HepG2 (cell line): ENCODE measurements at regions not wholly inside any gene's neighbourhood (a gene's known extent, or its start where the extent isn't known, plus 50 kb on each side); places are given as distances from the start of the nearest gene placed in this dataset.

ENCODE experiments used
- ATAC-seq: fragments of 200-7000 bp; cut with Tn5 transposase; 3 replicates; pipeline ENCODE4 v1.9.1; 2020; ENCODE audit warnings: mild to moderate bottlenecking, moderate library complexity
- BruUV-seq: library from RNA; stranded (reverse); fragments of 400-500 nt; replicated peaks from 2 replicates; lab custom pipeline; 2021; lab: Mats Ljungman, UMichigan
- CTCF ChIA-PET: fragments of 300-600 bp; formaldehyde crosslinking; extraction: SDS; loops from one replicate; lab custom pipeline; 2021; ENCODE audit warnings: low total read pairs, inconsistent platforms, low intra/inter-chr PET ratio; lab: Yijun Ruan, JAX
- POLR2A ChIA-PET: fragments of 350-600 bp; sonication (Branson Sonifier 250); formaldehyde crosslinking; loops from one replicate; lab custom pipeline; 2020; ENCODE audit warnings: antibody characterized with exemption, inconsistent platforms; lab: Yijun Ruan, JAX
- DNase-seq: peaks from one replicate; pipeline ENCODE4 v3.0.0-alpha.2; 2015; ENCODE audit warnings: low spot score
- FAIRE-seq: peaks from 3 replicates; lab custom pipeline; 2011; peaks lifted over from hg19 to GRCh38; lab: Jason Lieb, UNC
- H2AFZ ChIP-seq: one replicate; pipeline ENCODE4 v1.6.1; 2011; ENCODE audit warnings: low read length, inconsistent platforms
- H3K27ac ChIP-seq: fragments of 300-600 bp; 3 replicates; pipeline ENCODE4 v1.8.0; 2011; ENCODE audit warnings: mixed run types, mild to moderate bottlenecking, mixed read lengths, low read length, inconsistent platforms; ENCODE audit not compliant: insufficient read depth; ENCODE audit errors: extremely low read length
- H3K27me3 ChIP-seq, 2 experiments: fragments of 200-600 bp in 1 of 2; 2 replicates in 1 of 2; 3 replicates in 1 of 2; pipeline versions ENCODE4 v1.6.0 to v1.8.0; 2011; ENCODE audit warnings: low read length in 2 of 2, mild to moderate bottlenecking in 2 of 2, moderate library complexity in 2 of 2, inconsistent platforms in 1 of 2; ENCODE audit not compliant: insufficient read depth in 2 of 2, control insufficient read depth in 1 of 2
- H3K36me3 ChIP-seq, 2 experiments: fragments of 200-600 bp in 1 of 2; replicated peaks in 1 of 2; 2 replicates in 1 of 2; 3 replicates in 1 of 2; pipeline versions ENCODE4 v1.5.1 to v1.8.0; 2011; ENCODE audit warnings: low read length in 2 of 2, inconsistent platforms in 1 of 2; ENCODE audit not compliant: insufficient read depth in 2 of 2, control insufficient read depth in 1 of 2
- H3K4me1 ChIP-seq: 2 replicates; pipeline ENCODE4 v1.5.1; 2012; ENCODE audit warnings: low read length, inconsistent platforms; ENCODE audit not compliant: insufficient read depth
- H3K4me2 ChIP-seq: 2 replicates; pipeline ENCODE4 v1.6.0; 2011; ENCODE audit warnings: low read depth, low read length, inconsistent platforms
- H3K4me3 ChIP-seq, 3 experiments: fragments of 200-600 bp in 1 of 3; sonication (generic), shearing (Covaris generic) in 1 of 3; replicated peaks in 1 of 3; 2 replicates each; pipeline ENCODE4 v1.5.1; 2011 to 2016; ENCODE audit warnings: low read length in 3 of 3, inconsistent platforms in 2 of 3, low read depth in 2 of 3, mild to moderate bottlenecking in 2 of 3, control low read depth in 1 of 3, mixed read lengths in 1 of 3; ENCODE audit not compliant: insufficient read depth in 1 of 3
- H3K79me2 ChIP-seq: one replicate; pipeline ENCODE4 v1.6.1; 2011; ENCODE audit warnings: low read length, inconsistent platforms; ENCODE audit not compliant: insufficient read depth
- H3K9ac ChIP-seq: 2 replicates; pipeline ENCODE4 v1.6.0; 2011; ENCODE audit warnings: mild to moderate bottlenecking, low read depth, low read length, inconsistent platforms; ENCODE audit not compliant: insufficient read depth
- H3K9me3 ChIP-seq: 2 replicates; pipeline ENCODE4 v1.5.1; 2012; ENCODE audit warnings: mild to moderate bottlenecking, low read length
- H4K20me1 ChIP-seq: 2 replicates; pipeline ENCODE4 v1.6.0; 2011; ENCODE audit warnings: inconsistent platforms, mild to moderate bottlenecking, low read length, moderate library complexity; ENCODE audit not compliant: insufficient read depth
- ARNTL ChIP-seq: sonication (generic); formaldehyde crosslinking; IDR thresholded peaks from 2 replicates; pipeline ENCODE4 v1.4.0; 2020; ENCODE audit warnings: mild to moderate bottlenecking, missing genetic modification reagents
- ELF1 ChIP-seq: sonication (generic); formaldehyde crosslinking; IDR thresholded peaks from 2 replicates; pipeline ENCODE4 v1.4.0; 2020; ENCODE audit warnings: missing genetic modification reagents
- KAT8 ChIP-seq: IDR thresholded peaks from 2 replicates; pipeline ENCODE4 v1.6.1; 2016; ENCODE audit warnings: missing genetic modification reagents, missing compliant biosample characterization
- MBNL3 ChIP-seq: fragments of 250-450 bp; sonication (Bioruptor Pico); conservative IDR thresholded peaks from 2 replicates; pipeline ENCODE4 v1.8.0; 2022; ENCODE audit warnings: mild to moderate bottlenecking, inconsistent platforms
- MXD3 ChIP-seq: IDR thresholded peaks from 2 replicates; pipeline ENCODE4 v1.6.1; 2016; ENCODE audit warnings: mild to moderate bottlenecking, missing biosample characterization, missing genetic modification reagents
- NFKB2 ChIP-seq: sonication (generic); formaldehyde crosslinking; IDR thresholded peaks from 2 replicates; pipeline ENCODE4 v1.4.0; 2020; ENCODE audit warnings: missing genetic modification reagents, borderline replicate concordance
- PLSCR1 ChIP-seq: sonication (generic); formaldehyde crosslinking; IDR thresholded peaks from 2 replicates; pipeline ENCODE4 v1.5.0; 2020; ENCODE audit warnings: missing genetic modification reagents, mild to moderate bottlenecking, borderline replicate concordance
- RFXAP ChIP-seq: sonication (generic); formaldehyde crosslinking; IDR thresholded peaks from 2 replicates; pipeline ENCODE4 v1.4.0; 2020; ENCODE audit warnings: missing genetic modification reagents, borderline replicate concordance
- SIN3A ChIP-seq: IDR thresholded peaks from 2 replicates; pipeline ENCODE4 v1.6.1; 2011; ENCODE audit warnings: low read depth, mild to moderate bottlenecking, control low read depth, low read length, borderline replicate concordance
- SNAI1 ChIP-seq: sonication (generic); formaldehyde crosslinking; IDR thresholded peaks from 2 replicates; pipeline ENCODE4 v1.5.0; 2020; ENCODE audit warnings: mild to moderate bottlenecking, missing genetic modification reagents, borderline replicate concordance
- TBX3 ChIP-seq: fragments of 450-650 bp; IDR thresholded peaks from 2 replicates; pipeline ENCODE4 v1.6.1; 2017; ENCODE audit warnings: antibody characterized with exemption, mild to moderate bottlenecking, inconsistent platforms, borderline replicate concordance
- ZBED4 ChIP-seq: sonication (generic); formaldehyde crosslinking; IDR thresholded peaks from 2 replicates; pipeline ENCODE4 v1.4.0; 2020; ENCODE audit warnings: missing genetic modification reagents, borderline replicate concordance
- ZFY ChIP-seq: sonication (generic); formaldehyde crosslinking; IDR thresholded peaks from 2 replicates; pipeline ENCODE4 v1.4.0; 2020; ENCODE audit warnings: missing genetic modification reagents
- ZNF276 ChIP-seq: sonication (generic); formaldehyde crosslinking; IDR thresholded peaks from 2 replicates; pipeline ENCODE4 v1.4.0; 2020; ENCODE audit warnings: mild to moderate bottlenecking, low read depth, missing genetic modification reagents
- ZNF326 ChIP-seq: sonication (generic); formaldehyde crosslinking; IDR thresholded peaks from 2 replicates; pipeline ENCODE4 v1.4.0; 2020; ENCODE audit warnings: missing genetic modification reagents, borderline replicate concordance
- WGBS: methylation state at CpG from one replicate; pipeline ENCODE4 v1.1.6; 2017; ENCODE audit warnings: low lambda C conversion rate; 5-methylcytosine and 5-hydroxymethylcytosine counted together
- in situ Hi-C: cut with HindIII; loops from 2 replicates; pipeline ENCODE4 v1.10.0; 2017; ENCODE audit warnings: low pct_unique_long_range_greater_than_20kb; ENCODE audit not compliant: extremely low pct_ligation_motif_present
- intact Hi-C: fragments of 100-400 bp; cut with micrococcal nuclease; formaldehyde crosslinking; loops from one replicate; pipeline ENCODE4 v1.10.0; 2022; ENCODE audit not compliant: unreplicated experiment
- TF ChIP-seq, protein P1 (sequence below): sonication (generic); formaldehyde crosslinking; IDR thresholded peaks from 2 replicates; pipeline ENCODE4 v1.5.0; 2020; ENCODE audit warnings: mild to moderate bottlenecking, low read depth, missing genetic modification reagents, borderline replicate concordance
- TF ChIP-seq, protein P2 (sequence below): IDR thresholded peaks from 2 replicates; pipeline ENCODE4 v1.6.1; 2016; ENCODE audit warnings: low read depth, control low read depth

GRCh38 chr10:130720235-130720634 lies 584.0 kb downstream of the GLRX3 start:
- Histone ChIP-seq H4K20me1 (no peaks in the 10 kb centered on the region), H2AFZ (no peak overlapping the region), H3K27me3 (peaks cover 0 to 4% of the 10 kb centered on the region in 2 experiments; a peak in 3 of 5 replicates), H3K4me2 (no peak overlapping the region), H3K4me3 (no peak overlapping the region), H3K9me3 (no peaks in the 10 kb centered on the region), H3K4me1 (no peaks in the 10 kb centered on the region), H3K36me3 (no peaks in the 10 kb centered on the region), H3K27ac (no peak overlapping the region), H3K9ac (no peak overlapping the region), H3K79me2 (no peaks in the 10 kb centered on the region)
- 7% methylated on average over 3 of the region's 5 CpGs for WGBS
- in situ Hi-C loops: no loop called here
- DNase-seq: no peak
- intact Hi-C loops: no loop called here
- BruUV-seq: no TSS peak
- ChIA-PET CTCF (no interaction called here), POLR2A (no interaction called here)
- no peak for ATAC-seq
- no peak for FAIRE-seq
- TF ChIP-seq ZNF276 (CRISPR knock-in tag) (no peak), PLSCR1 (CRISPR knock-in tag) (no peak), ZNF326 (CRISPR knock-in tag) (no peak), ZFY (CRISPR knock-in tag) (no peak), NFKB2 (no peak), ZBED4 (CRISPR knock-in tag) (no peak), MXD3 (CRISPR knock-in tag) (no peak), SIN3A (no peak), MBNL3 (no peak), KAT8 (CRISPR knock-in tag) (no peak), RFXAP (CRISPR knock-in tag) (no peak), TBX3 (no peak), ARNTL (no peak), SNAI1 (CRISPR knock-in tag) (no peak), ELF1 (CRISPR knock-in tag) (no peak)
- TF ChIP-seq, protein P1, sequence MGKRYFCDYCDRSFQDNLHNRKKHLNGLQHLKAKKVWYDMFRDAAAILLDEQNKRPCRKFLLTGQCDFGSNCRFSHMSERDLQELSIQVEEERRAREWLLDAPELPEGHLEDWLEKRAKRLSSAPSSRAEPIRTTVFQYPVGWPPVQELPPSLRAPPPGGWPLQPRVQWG (CRISPR knock-in tag): no peak
- TF ChIP-seq, protein P2, sequence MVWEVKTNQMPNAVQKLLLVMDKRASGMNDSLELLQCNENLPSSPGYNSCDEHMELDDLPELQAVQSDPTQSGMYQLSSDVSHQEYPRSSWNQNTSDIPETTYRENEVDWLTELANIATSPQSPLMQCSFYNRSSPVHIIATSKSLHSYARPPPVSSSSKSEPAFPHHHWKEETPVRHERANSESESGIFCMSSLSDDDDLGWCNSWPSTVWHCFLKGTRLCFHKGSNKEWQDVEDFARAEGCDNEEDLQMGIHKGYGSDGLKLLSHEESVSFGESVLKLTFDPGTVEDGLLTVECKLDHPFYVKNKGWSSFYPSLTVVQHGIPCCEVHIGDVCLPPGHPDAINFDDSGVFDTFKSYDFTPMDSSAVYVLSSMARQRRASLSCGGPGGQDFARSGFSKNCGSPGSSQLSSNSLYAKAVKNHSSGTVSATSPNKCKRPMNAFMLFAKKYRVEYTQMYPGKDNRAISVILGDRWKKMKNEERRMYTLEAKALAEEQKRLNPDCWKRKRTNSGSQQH: no peak
